Effector memory CD4-positive, alpha-beta T cell (primary cell): ENCODE measurements at regions not wholly inside any gene's neighbourhood (a gene's known extent, or its start where the extent isn't known, plus 50 kb on each side); places are given as distances from the start of the nearest gene placed in this dataset.

ENCODE experiments used
- DNase-seq, 3 donors: peaks; one replicate each; pipeline ENCODE4 v3.0.0-alpha.2; 2020
- H3K27ac ChIP-seq: 2 replicates; pipeline ENCODE4 v1.7.0; 2013; ENCODE audit warnings: mild to moderate bottlenecking, low read length, moderate library complexity; ENCODE audit not compliant: insufficient read depth, poor library complexity, severe bottlenecking
- H3K27me3 ChIP-seq: replicated peaks from 2 replicates; pipeline ENCODE4 v1.7.0; 2013; ENCODE audit warnings: mild to moderate bottlenecking, low read length; ENCODE audit not compliant: insufficient read depth, control insufficient read depth, poor library complexity, severe bottlenecking
- H3K36me3 ChIP-seq: 2 replicates; pipeline ENCODE4 v1.7.0; 2013; ENCODE audit warnings: mild to moderate bottlenecking, low read length, moderate library complexity; ENCODE audit not compliant: control insufficient read depth, insufficient read depth
- H3K4me1 ChIP-seq: 2 replicates; pipeline ENCODE4 v1.7.0; 2013; ENCODE audit warnings: low read length, mild to moderate bottlenecking; ENCODE audit not compliant: control insufficient read depth, insufficient read depth, poor library complexity, severe bottlenecking
- H3K4me3 ChIP-seq: 2 replicates; pipeline ENCODE4 v1.7.0; 2013; ENCODE audit warnings: low read length, low read depth, mild to moderate bottlenecking; ENCODE audit not compliant: insufficient read depth, poor library complexity, severe bottlenecking
- H3K9me3 ChIP-seq: 2 replicates; pipeline ENCODE4 v1.7.0; 2013; ENCODE audit warnings: mild to moderate bottlenecking, low read length, moderate library complexity; ENCODE audit not compliant: control insufficient read depth

DNA sequence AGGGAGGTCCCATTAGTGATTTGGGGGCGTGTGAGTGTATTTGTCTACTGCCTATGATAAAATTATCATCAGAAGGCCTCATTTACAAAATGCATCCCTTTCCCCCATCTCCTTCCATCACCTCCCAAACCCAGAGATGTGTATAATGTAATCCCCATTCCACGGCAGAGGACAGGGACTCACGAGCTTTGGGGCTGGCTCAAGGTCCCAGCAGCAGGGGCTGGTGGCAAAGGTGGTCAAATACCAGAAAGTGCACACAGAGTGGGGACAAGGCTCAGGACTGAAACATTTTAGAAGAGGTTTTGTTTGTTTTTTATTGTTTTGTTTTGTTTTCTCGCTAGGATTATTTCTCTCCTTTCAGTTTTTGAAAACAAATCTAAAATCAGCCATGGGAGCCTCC is 68.5 kb upstream of the TOP1 start:
- Histone ChIP-seq H3K9me3 (no peaks in the 10 kb centered on the region), H3K4me1 (peaks cover 8% of the 10 kb centered on the region), H3K27ac (no peak overlapping the region), H3K27me3 (no peaks in the 10 kb centered on the region), H3K36me3 (no peaks in the 10 kb centered on the region), H3K4me3 (no peak overlapping the region)
- DNase-seq = no peak

DNA sequence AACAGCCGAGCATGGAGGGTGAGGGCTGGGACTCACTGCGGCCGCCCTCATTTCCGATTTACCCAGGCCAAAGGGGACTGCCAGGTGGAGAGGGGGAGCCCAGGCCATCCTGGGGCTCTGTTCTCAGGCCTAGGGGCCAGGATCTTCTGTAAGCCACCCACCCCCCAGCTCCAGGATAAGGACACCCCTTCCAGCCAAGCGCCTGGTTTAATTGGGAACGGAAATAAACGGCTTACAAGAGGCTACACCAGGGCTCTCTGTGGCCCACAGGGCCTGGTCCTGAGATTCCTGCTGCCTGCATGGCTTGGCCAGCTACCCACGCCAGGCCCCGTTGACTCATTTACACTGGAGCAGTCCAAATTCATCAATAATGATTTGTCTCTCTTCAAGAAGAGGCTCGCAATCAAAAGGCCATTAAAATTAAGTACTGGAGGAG is 68.1 kb upstream of the TOP1 start:
- H3K4me1 ChIP-seq = peaks cover 8% of the 10 kb centered on the region
- H3K4me3 ChIP-seq = no peak overlapping the region
- H3K27ac ChIP-seq = no peak overlapping the region
- H3K9me3 ChIP-seq = no peaks in the 10 kb centered on the region
- DNase-seq = no peak
- no peaks in the 10 kb centered on the region for H3K27me3 ChIP-seq
- H3K36me3 ChIP-seq = no peaks in the 10 kb centered on the region

DNA sequence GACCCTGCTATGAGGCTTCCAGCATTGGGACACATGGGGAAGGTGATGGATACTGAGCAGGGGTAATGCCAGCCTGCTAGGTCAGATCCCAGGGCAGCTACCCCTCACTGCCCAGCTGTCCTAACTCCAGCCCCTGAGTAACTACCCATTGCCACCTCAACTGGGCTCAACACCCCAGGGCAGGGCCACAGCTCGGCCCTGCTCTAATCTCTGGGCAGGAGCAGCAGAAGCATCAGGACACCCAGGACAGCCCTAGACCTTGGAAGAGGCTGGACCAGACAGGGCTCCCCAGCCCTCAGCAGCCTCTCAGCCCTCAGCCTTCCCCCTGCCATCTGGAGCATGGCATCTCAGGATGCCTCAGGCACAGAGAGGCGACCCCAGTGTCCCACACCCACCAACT is 67.4 kb upstream of the TOP1 start:
- Histone ChIP-seq H3K4me3 (no peak overlapping the region), H3K27me3 (no peaks in the 10 kb centered on the region), H3K9me3 (no peaks in the 10 kb centered on the region), H3K4me1 (peaks cover 8% of the 10 kb centered on the region), H3K27ac (no peak overlapping the region), H3K36me3 (no peaks in the 10 kb centered on the region)
- no peak for DNase-seq

DNA sequence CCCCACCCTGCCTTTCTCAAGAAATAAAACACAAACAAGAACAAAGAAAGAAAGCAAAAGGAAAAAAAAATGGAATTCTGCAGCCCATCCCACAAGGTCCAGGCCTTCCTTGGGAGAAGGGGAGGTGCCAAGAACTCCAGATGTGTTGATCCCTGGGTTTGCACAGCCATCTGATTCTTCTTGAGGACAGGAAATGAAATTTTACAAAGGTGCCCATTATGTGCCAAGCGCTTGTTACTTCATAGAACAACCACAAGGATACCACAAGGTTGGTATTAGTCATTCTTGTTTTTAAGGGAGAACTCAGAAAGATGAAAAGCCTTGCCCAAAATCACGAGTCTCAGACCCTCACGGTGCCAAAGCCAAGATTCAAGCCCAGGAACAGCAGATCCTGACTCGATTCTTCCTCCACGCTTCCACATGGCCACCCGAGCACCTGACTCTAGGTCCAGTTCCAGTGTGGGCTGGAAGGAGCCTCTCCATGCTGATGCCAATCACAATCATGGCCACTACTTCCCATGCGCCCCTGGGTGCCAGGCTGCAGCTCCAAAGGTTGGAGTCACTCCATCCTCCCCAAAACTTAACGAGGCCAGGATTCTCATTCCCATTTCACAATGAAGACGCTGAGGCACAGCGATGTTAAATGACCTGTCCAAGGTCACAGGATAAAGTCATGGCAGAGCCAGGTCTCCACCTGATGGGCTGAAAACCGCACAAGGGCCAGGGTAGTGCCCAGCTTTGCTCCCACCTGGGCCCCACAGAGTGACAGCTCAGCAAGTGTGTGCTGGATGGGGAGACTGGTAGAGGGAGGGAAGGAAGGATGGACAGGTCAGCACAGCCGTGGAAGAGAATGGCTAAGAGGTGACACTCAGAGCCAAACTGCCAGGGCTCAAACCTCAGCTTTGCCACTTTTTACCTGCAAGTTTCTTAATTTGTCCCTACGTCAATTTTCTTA is 66.7 kb upstream of the TOP1 start:
- DNase-seq = no peak
- Histone ChIP-seq H3K4me1 (peaks cover 8% of the 10 kb centered on the region), H3K36me3 (no peaks in the 10 kb centered on the region), H3K9me3 (no peaks in the 10 kb centered on the region), H3K4me3 (no peak overlapping the region), H3K27ac (no peak overlapping the region), H3K27me3 (no peaks in the 10 kb centered on the region)

DNA sequence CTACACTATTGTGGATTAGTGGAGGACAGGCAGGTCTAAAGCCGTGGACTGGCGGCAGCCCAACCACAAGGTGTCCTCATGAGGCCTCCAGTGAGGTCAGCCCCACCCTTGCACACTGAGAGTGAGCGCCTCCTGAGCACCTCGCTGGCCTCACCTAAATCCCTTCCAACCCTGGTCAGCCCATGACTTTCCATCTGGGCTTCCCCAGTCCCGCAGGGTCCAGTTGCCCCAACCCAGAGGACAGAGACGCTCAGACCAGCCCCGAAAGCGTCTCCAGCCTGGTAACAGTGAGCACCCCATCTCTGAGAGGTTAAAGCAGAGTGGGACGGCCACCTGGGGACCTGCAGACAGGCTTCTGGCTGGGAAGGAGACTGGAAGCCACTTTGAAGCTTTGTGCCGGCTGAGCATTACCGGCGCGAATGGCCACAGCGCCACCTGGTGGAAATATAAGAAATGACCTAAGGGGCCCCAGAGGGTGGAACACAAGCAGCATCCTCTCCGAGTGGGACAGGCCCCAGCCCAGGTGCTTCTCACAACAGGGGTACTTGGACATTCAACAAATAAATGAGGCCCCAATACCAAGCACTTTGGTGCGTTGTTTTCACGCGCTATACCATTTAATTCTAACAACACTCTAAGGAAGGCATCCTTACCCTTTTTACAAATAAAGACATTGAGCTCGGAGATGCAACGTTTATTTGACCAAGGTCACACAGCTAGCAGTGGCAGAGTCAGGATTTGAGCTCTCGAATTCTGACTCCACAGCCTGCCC is 65.7 kb upstream of the TOP1 start:
- peaks cover 8% of the 10 kb centered on the region for H3K4me1 ChIP-seq
- no peak overlapping the region for H3K27ac ChIP-seq
- H3K36me3 ChIP-seq = no peaks in the 10 kb centered on the region
- peak; percentile 38 to 51 (median 42) for DNase-seq
- no peaks in the 10 kb centered on the region for H3K9me3 ChIP-seq
- H3K27me3 ChIP-seq = no peaks in the 10 kb centered on the region
- H3K4me3 ChIP-seq = no peak overlapping the region

DNA sequence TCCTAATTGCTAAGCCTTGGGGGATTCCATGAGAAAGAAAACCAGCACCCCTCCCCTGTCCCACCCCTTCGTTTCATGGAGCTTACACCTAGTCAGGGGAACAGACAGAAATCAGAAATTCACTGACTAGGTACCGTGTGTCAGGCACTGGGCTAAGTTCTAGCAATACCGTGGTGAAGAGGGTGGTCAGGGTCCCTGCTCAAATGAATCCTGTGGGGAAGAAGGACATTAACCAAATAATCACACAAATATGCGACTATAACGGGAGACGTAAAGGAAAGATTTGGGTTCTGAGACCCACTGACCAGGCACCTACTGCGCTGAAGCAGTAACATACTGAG is 65.1 kb upstream of the TOP1 start:
- no peak overlapping the region for H3K27ac ChIP-seq
- peaks cover 8% of the 10 kb centered on the region for H3K4me1 ChIP-seq
- H3K4me3 ChIP-seq = no peak overlapping the region
- no peaks in the 10 kb centered on the region for H3K36me3 ChIP-seq
- no peaks in the 10 kb centered on the region for H3K27me3 ChIP-seq
- no peak for DNase-seq
- H3K9me3 ChIP-seq = no peaks in the 10 kb centered on the region

DNA sequence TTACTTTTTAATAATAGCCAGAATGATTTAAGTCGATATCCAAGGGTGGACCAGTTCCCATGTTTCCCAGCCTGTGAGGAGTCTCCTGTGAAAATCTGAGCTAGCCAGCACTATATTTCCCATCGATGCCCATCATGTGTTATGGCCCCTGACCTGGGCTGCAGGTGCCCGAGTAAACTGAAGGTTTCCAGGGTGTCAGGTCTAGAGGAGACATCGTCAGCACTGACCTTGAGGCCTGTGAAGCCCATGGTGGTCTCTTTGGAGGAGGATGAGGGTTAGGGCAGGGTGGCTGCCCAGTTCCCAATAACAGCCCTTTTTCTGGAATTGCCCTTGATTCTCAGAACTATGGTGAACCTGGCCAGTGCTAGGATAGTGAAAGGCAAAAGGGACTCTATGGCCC is 63.0 kb upstream of the TOP1 start:
- H3K36me3 ChIP-seq = no peaks in the 10 kb centered on the region
- no peak overlapping the region for H3K27ac ChIP-seq
- no peaks in the 10 kb centered on the region for H3K9me3 ChIP-seq
- no peaks in the 10 kb centered on the region for H3K27me3 ChIP-seq
- H3K4me3 ChIP-seq = no peak overlapping the region
- peaks cover 15% of the 10 kb centered on the region for H3K4me1 ChIP-seq
- no peak for DNase-seq

DNA sequence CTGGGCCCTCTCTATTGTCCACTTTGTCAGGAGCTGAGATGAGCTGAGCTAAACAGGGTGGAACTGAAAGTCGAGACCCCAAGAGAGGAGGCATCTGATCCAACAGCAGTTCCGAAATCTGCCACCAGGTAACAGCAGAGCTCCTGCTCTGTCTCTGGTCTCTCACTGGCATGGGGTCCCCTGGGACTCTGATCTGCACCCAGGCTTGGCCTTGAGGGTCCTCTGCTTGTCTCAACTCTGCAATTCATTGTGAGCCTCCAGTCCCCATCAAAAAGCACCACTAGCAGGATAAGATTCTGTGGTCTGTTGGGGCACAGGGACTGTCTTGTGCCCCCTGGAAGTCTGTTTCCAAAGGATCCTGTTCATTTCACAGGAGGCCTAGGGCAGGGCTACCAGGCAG is 62.5 kb upstream of the TOP1 start:
- Histone ChIP-seq H3K4me3 (no peak overlapping the region), H3K9me3 (no peaks in the 10 kb centered on the region), H3K27me3 (no peaks in the 10 kb centered on the region), H3K4me1 (peaks cover 15% of the 10 kb centered on the region), H3K27ac (no peak overlapping the region), H3K36me3 (no peaks in the 10 kb centered on the region)
- no peak for DNase-seq

DNA sequence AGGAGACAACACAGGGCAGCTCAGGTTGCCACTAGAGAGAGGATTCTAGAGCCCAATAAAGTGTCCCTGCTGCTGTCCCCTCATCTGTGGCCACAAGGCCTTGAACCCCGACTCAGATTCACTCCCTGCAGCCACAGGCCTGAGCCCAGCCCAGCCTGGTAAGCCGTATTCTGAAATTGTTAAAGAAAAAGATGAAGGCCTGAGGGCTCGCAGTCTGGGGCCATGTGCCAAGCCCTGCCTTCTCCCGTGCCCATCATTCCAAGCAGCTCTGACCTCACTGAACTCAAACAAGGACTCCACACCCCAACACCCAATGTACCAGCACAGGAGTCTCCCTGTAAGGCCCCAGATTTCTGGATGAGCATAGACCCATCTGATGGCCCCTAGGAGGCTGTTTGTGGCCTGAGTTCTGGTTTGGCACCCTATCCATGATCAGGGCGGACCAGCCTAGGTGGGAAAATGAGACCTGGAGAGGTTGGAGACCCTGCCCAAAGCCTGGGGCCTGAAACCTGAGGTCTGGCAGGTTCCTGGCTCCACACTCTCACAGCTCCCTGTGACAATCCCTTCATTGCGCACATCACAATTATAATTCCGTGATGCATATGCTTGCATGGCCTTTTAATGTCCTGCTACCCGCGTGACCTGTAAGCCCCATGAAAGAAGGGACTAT is 62.0 kb upstream of the TOP1 start:
- H3K36me3 ChIP-seq = no peaks in the 10 kb centered on the region
- H3K9me3 ChIP-seq = no peaks in the 10 kb centered on the region
- no peak for DNase-seq
- H3K4me1 ChIP-seq = peaks cover 12% of the 10 kb centered on the region
- no peak overlapping the region for H3K4me3 ChIP-seq
- no peaks in the 10 kb centered on the region for H3K27me3 ChIP-seq
- H3K27ac ChIP-seq = no peak overlapping the region

DNA sequence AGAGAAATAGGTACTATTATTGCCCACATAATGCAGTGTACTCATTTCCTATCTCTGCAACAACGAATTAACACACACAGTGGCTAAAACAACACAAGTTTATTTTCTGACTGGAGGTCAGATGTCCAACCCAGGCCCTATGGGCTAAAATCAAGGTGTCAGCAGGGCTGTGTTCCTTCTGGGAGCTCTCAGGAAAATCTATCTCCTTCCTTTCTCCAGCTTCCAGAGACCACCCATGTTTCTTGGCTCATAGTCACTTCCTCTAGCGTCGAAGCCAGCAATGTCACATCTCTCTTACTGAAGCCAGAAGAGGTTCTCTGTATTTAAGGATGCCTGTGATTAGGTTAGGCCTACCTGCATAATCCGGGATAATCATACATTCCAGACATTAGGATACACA is 60.9 kb upstream of the TOP1 start:
- Histone ChIP-seq H3K9me3 (no peaks in the 10 kb centered on the region), H3K4me1 (peaks cover 12% of the 10 kb centered on the region), H3K36me3 (no peaks in the 10 kb centered on the region), H3K27ac (no peak overlapping the region), H3K27me3 (no peaks in the 10 kb centered on the region), H3K4me3 (no peak overlapping the region)
- no peak for DNase-seq
